GM23248 (cell line): ENCODE measurements at regions not wholly inside any gene's neighbourhood (a gene's known extent, or its start where the extent isn't known, plus 50 kb on each side); places are given as distances from the start of the nearest gene placed in this dataset.

Source experiments
- EZH2 ChIP-seq: fragments of 200-600 bp; sonication (generic); IDR thresholded peaks from 2 replicates; pipeline ENCODE4 v1.6.1; 2018; ENCODE audit warnings: antibody characterized with exemption, mild to moderate bottlenecking; ENCODE audit not compliant: insufficient read depth, poor library complexity, severe bottlenecking
- EZH2phosphoT487 ChIP-seq: fragments of 200-600 bp; sonication (generic); IDR thresholded peaks from 2 replicates; pipeline ENCODE4 v1.6.1; 2018; ENCODE audit warnings: antibody characterized with exemption, moderate library complexity, mild to moderate bottlenecking, low read depth; ENCODE audit not compliant: insufficient read depth

DNA sequence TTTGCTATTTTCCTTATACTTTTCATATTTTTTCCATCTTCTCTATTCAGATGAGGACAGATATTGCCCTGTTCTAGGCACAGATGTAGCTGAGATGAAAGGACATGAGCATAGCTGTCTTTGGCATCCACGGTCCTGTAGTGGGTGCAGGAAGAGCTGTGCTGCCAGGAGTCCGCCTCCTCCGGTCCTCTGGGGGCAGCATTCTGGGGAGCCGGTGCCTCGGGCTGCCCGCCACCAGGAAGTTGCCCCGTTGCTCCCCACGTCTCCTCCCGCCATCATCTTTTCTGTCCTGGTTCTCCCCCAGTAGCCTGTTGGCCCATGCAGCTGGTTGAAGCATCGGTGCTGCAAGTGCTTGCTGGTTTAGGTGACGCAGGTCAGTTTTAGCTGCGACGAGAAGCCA lies 170.0 kb upstream of the IRX4 start:
- no peak for TF ChIP-seq EZH2
- TF ChIP-seq EZH2phosphoT487: no peak
